IMR-90 (cell line): ENCODE measurements at regions not wholly inside any gene's neighbourhood (a gene's known extent, or its start where the extent isn't known, plus 50 kb on each side); places are given as distances from the start of the nearest gene placed in this dataset.

Experiments
- ATAC-seq: fragments of 200-7000 bp; cut with Tn5 transposase; 2 replicates; pipeline ENCODE4 v1.9.1; 2020; ENCODE audit warnings: low read depth, mild to moderate bottlenecking, moderate library complexity
- BruUV-seq: library from RNA; stranded (reverse); fragments of 400-500 nt; replicated peaks from 2 replicates; lab custom pipeline; 2021; lab: Mats Ljungman, UMichigan
- CTCF ChIA-PET: fragments of 300-600 bp; formaldehyde crosslinking; extraction: SDS; loops from one replicate; lab custom pipeline; 2021; ENCODE audit warnings: antibody characterized with exemption; lab: Yijun Ruan, JAX
- POLR2A ChIA-PET: fragments of 300-600 bp; sonication (Branson Sonifier 250); formaldehyde crosslinking; loops from one replicate; lab custom pipeline; 2022; ENCODE audit warnings: antibody characterized with exemption; ENCODE audit not compliant: unreplicated experiment; lab: Charles Lee
- DNase-seq: peaks from one replicate; pipeline ENCODE4 v3.0.0; 2013
- H2AFZ ChIP-seq: replicated peaks from 2 replicates; pipeline ENCODE3; 2013; ENCODE audit warnings: low read length, mild to moderate bottlenecking; ENCODE audit not compliant: poor library complexity
- H2AK5ac ChIP-seq: 2 replicates; pipeline ENCODE4 v1.6.1; 2013; ENCODE audit warnings: low read depth, low read length, inconsistent platforms
- H2AK9ac ChIP-seq: replicated peaks from 2 replicates; pipeline ENCODE3; 2013; ENCODE audit warnings: mild to moderate bottlenecking, low read depth, low read length, moderate library complexity; ENCODE audit not compliant: poor library complexity
- H2BK120ac ChIP-seq: 2 replicates; pipeline ENCODE4 v1.6.1; 2013; ENCODE audit warnings: low read depth, low read length, inconsistent platforms
- H2BK15ac ChIP-seq: 3 replicates; pipeline ENCODE4 v1.6.1; 2013; ENCODE audit warnings: low read depth, low read length, inconsistent platforms
- H2BK20ac ChIP-seq: 2 replicates; pipeline ENCODE4 v1.6.1; 2013; ENCODE audit warnings: low read depth, mild to moderate bottlenecking, inconsistent platforms, low read length, moderate library complexity
- H2BK5ac ChIP-seq: 2 replicates; pipeline ENCODE4 v1.6.1; 2013; ENCODE audit warnings: mild to moderate bottlenecking, low read depth, low read length, inconsistent platforms; ENCODE audit not compliant: poor library complexity, severe bottlenecking
- H3K14ac ChIP-seq: replicated peaks from 2 replicates; pipeline ENCODE4 v1.6.1; 2013; ENCODE audit warnings: low read depth, low read length, inconsistent platforms
- H3K18ac ChIP-seq: 2 replicates; pipeline ENCODE4 v1.6.1; 2013; ENCODE audit warnings: low read depth, low read length, control low read depth
- H3K23ac ChIP-seq: 2 replicates; pipeline ENCODE4 v1.6.1; 2013; ENCODE audit warnings: low read depth, low read length, inconsistent platforms
- H3K27ac ChIP-seq: 2 replicates; pipeline ENCODE4 v1.5.1; 2013; ENCODE audit warnings: mild to moderate bottlenecking, control low read depth, low read length; ENCODE audit not compliant: insufficient read depth
- H3K27me3 ChIP-seq: 2 replicates; pipeline ENCODE4 v1.6.1; 2013; ENCODE audit warnings: low read length; ENCODE audit not compliant: control insufficient read depth, insufficient read depth
- H3K36me3 ChIP-seq: 2 replicates; pipeline ENCODE4 v1.6.1; 2013; ENCODE audit warnings: low read length, mixed read lengths; ENCODE audit not compliant: control insufficient read depth, insufficient read depth
- H3K4ac ChIP-seq: 2 replicates; pipeline ENCODE4 v1.6.1; 2013; ENCODE audit warnings: low read depth, low read length, inconsistent platforms
- H3K4me1 ChIP-seq: 2 replicates; pipeline ENCODE4 v1.6.1; 2013; ENCODE audit warnings: low read length, mixed read lengths; ENCODE audit not compliant: control insufficient read depth, insufficient read depth
- H3K4me2 ChIP-seq: 2 replicates; pipeline ENCODE4 v1.6.1; 2013; ENCODE audit warnings: low read depth, mild to moderate bottlenecking, control low read depth, low read length, moderate library complexity
- H3K4me3 ChIP-seq: 2 replicates; pipeline ENCODE4 v1.5.1; 2013; ENCODE audit warnings: low read depth, mild to moderate bottlenecking, control low read depth, low read length, moderate library complexity; ENCODE audit not compliant: insufficient read depth
- H3K56ac ChIP-seq: 2 replicates; pipeline ENCODE4 v1.6.1; 2013; ENCODE audit warnings: low read length, inconsistent platforms; ENCODE audit not compliant: insufficient read depth; ENCODE audit errors: extremely low read depth
- H3K79me1 ChIP-seq, 2 experiments: 2 replicates each; pipeline ENCODE4 v1.6.1; 2013; ENCODE audit warnings: low read length in 2 of 2, inconsistent platforms in 1 of 2, low read depth in 1 of 2
- H3K9ac ChIP-seq: 2 replicates; pipeline ENCODE4 v1.6.1; 2013; ENCODE audit warnings: low read depth, low read length, control low read depth
- H3K9me1 ChIP-seq: 2 replicates; pipeline ENCODE4 v1.6.1; 2013; ENCODE audit warnings: low read length, inconsistent platforms; ENCODE audit not compliant: insufficient read depth
- H3K9me3 ChIP-seq: 2 replicates; pipeline ENCODE4 v1.6.1; 2013; ENCODE audit warnings: low read length; ENCODE audit not compliant: control insufficient read depth, insufficient read depth
- H4K20me1 ChIP-seq: 2 replicates; pipeline ENCODE4 v1.6.1; 2013; ENCODE audit warnings: low read length, inconsistent platforms; ENCODE audit not compliant: insufficient read depth
- H4K5ac ChIP-seq: 2 replicates; pipeline ENCODE4 v1.6.1; 2013; ENCODE audit warnings: mild to moderate bottlenecking, low read depth, low read length, control low read depth
- H4K8ac ChIP-seq, 2 experiments: 2 replicates each; pipeline ENCODE4 v1.6.1; 2013; ENCODE audit warnings: low read depth in 2 of 2, low read length in 2 of 2, control low read depth in 1 of 2, inconsistent platforms in 1 of 2
- H4K91ac ChIP-seq: 2 replicates; pipeline ENCODE4 v1.6.1; 2013; ENCODE audit warnings: low read depth, low read length, inconsistent platforms; ENCODE audit not compliant: insufficient read depth
- BHLHE40 ChIP-seq: fragments of 150-350 bp; IDR thresholded peaks from 2 replicates; pipeline ENCODE4 v1.6.1; 2016; ENCODE audit warnings: mild to moderate bottlenecking, low read depth, low read length
- MXI1 ChIP-seq: IDR thresholded peaks from 2 replicates; pipeline ENCODE4 v1.6.1; 2012; ENCODE audit warnings: low read depth, mild to moderate bottlenecking, low read length, moderate library complexity, borderline replicate concordance
- NFE2L2 ChIP-seq: fragments of 150-350 bp; IDR thresholded peaks from 2 replicates; pipeline ENCODE4 v1.6.1; 2016; ENCODE audit warnings: low read depth, mild to moderate bottlenecking, low read length
- POLR2A ChIP-seq: IDR thresholded peaks from 2 replicates; pipeline ENCODE4 v1.6.1; 2012; ENCODE audit warnings: mild to moderate bottlenecking, low read depth, low read length
- RCOR1 ChIP-seq: IDR thresholded peaks from 2 replicates; pipeline ENCODE4 v1.6.1; 2012; ENCODE audit warnings: mild to moderate bottlenecking, low read length, improper control_type of control experiment; ENCODE audit not compliant: insufficient replicate concordance
- WGBS, 2 experiments: methylation state at CpG; one replicate each; pipeline versions ENCODE4 v1.1.5 to v1.1.7; 2013; ENCODE audit warnings: missing lambda C conversion rate in 2 of 2; ENCODE audit not compliant: insufficient read length in 1 of 2; ENCODE audit errors: extremely low coverage in 2 of 2; 5-methylcytosine and 5-hydroxymethylcytosine counted together
- dilution Hi-C: fragments of 300-500 bp; cut with HindIII; formaldehyde crosslinking; loops from one replicate; pipeline ENCODE4 v1.14.3; 2018; ENCODE audit warnings: low sequenced_read_pairs; ENCODE audit not compliant: unreplicated experiment
- in situ Hi-C: fragments of 300-500 bp; cut with MboI; formaldehyde crosslinking; loops from 3 replicates; pipeline ENCODE4 v1.14.3; 2019; ENCODE audit warnings: low sequenced_read_pairs, inconsistent platforms, mixed read lengths
- intact Hi-C: fragments of 100-400 bp; cut with micrococcal nuclease; formaldehyde crosslinking; loops from 2 replicates; pipeline ENCODE4 v1.10.0; 2022
- TF ChIP-seq, protein P1 (sequence below): conservative IDR thresholded peaks from 2 replicates; pipeline ENCODE4 v1.5.1; 2012; ENCODE audit warnings: mild to moderate bottlenecking, low read depth, low read length, improper control_type of control experiment
- TF ChIP-seq, protein P2 (sequence below): fragments of 150-350 bp; IDR thresholded peaks from 2 replicates; pipeline ENCODE4 v1.6.1; 2016; ENCODE audit warnings: low read depth, mild to moderate bottlenecking, low read length, moderate library complexity, borderline replicate concordance
- TF ChIP-seq, protein P3 (sequence below): fragments of 150-350 bp; IDR thresholded peaks from 2 replicates; pipeline ENCODE4 v1.6.1; 2017; ENCODE audit warnings: mild to moderate bottlenecking, antibody characterized with exemption, low read length, low read depth

DNA sequence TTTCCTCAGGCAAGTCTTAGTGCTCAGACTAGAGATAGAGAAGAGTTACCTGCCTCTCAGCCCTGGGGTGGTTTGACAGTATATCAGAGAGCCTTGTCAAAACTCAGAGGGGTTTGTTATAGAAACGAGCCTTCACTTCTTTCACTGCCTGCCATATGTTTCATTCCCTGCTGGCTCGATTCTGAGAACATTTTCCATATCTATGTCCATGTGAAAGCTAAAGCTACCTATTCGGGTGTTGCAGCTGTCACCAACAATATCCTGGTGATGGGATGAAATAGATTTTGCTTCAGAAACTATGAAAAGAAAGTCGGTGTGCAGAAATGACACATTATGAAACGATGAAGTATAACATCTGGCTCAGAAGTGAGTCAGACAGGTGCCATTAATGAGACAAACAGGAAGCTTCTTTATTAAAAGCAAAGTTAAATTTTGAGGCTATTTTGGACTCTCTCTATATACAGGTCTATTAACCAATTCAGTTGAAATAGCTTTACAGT is 56.1 kb upstream of the TANK start:
- DNase-seq (no peak), ATAC-seq (no peak)
- Histone ChIP-seq H3K9me3 (no peaks in the 10 kb centered on the region), H3K4me2 (no peak overlapping the region), H2BK5ac (no peak overlapping the region), H3K36me3 (no peaks in the 10 kb centered on the region), H2AFZ (no peak overlapping the region), H2BK120ac (no peak overlapping the region), H4K20me1 (no peaks in the 10 kb centered on the region), H4K91ac (no peak overlapping the region), H3K56ac (no peak overlapping the region), H3K9me1 (no peaks in the 10 kb centered on the region), H3K23ac (no peak overlapping the region), H3K79me1 (no peaks in the 10 kb centered on the region), H2BK15ac (no peak overlapping the region), H4K5ac (no peak overlapping the region), H3K18ac (no peak overlapping the region), H2BK20ac (no peak overlapping the region), H2AK9ac (no peak overlapping the region), H3K14ac (no peak overlapping the region), H3K27ac (no peak overlapping the region), H2AK5ac (no peak overlapping the region), H3K27me3 (no peaks in the 10 kb centered on the region), H4K8ac (no peak overlapping the region), H3K9ac (no peak overlapping the region), H3K4me1 (no peaks in the 10 kb centered on the region; the same call in 1 of the 2 replicates), H3K4ac (no peak overlapping the region), H3K4me3 (no peak overlapping the region)
- in situ Hi-C loops (no loop called here), dilution Hi-C loops (no loop called here), intact Hi-C loops (no loop called here)
- BruUV-seq, result no TSS peak
- TF ChIP-seq, protein P1, sequence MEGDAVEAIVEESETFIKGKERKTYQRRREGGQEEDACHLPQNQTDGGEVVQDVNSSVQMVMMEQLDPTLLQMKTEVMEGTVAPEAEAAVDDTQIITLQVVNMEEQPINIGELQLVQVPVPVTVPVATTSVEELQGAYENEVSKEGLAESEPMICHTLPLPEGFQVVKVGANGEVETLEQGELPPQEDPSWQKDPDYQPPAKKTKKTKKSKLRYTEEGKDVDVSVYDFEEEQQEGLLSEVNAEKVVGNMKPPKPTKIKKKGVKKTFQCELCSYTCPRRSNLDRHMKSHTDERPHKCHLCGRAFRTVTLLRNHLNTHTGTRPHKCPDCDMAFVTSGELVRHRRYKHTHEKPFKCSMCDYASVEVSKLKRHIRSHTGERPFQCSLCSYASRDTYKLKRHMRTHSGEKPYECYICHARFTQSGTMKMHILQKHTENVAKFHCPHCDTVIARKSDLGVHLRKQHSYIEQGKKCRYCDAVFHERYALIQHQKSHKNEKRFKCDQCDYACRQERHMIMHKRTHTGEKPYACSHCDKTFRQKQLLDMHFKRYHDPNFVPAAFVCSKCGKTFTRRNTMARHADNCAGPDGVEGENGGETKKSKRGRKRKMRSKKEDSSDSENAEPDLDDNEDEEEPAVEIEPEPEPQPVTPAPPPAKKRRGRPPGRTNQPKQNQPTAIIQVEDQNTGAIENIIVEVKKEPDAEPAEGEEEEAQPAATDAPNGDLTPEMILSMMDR, result no peak
- TF ChIP-seq POLR2A (no peak), NFE2L2 (no peak), BHLHE40 (no peak), MXI1 (no peak), RCOR1 (no peak)
- TF ChIP-seq, protein P2, sequence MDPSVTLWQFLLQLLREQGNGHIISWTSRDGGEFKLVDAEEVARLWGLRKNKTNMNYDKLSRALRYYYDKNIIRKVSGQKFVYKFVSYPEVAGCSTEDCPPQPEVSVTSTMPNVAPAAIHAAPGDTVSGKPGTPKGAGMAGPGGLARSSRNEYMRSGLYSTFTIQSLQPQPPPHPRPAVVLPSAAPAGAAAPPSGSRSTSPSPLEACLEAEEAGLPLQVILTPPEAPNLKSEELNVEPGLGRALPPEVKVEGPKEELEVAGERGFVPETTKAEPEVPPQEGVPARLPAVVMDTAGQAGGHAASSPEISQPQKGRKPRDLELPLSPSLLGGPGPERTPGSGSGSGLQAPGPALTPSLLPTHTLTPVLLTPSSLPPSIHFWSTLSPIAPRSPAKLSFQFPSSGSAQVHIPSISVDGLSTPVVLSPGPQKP, result no peak
- TF ChIP-seq, protein P3, sequence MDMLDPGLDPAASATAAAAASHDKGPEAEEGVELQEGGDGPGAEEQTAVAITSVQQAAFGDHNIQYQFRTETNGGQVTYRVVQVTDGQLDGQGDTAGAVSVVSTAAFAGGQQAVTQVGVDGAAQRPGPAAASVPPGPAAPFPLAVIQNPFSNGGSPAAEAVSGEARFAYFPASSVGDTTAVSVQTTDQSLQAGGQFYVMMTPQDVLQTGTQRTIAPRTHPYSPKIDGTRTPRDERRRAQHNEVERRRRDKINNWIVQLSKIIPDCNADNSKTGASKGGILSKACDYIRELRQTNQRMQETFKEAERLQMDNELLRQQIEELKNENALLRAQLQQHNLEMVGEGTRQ, result no peak
- POLR2A ChIA-PET, result no interaction called here
- CTCF ChIA-PET, result no interaction called here
- WGBS, 2 experiments, result 50% methylated on average over 1 of the region's 5 CpGs; no CpG with 5 or more reads in 1 of the 2 experiments
